ENCODE measurements at regions not wholly inside any gene's neighbourhood (a gene's known extent, or its start where the extent isn't known, plus 50 kb on each side); places are given as distances from the start of the nearest gene placed in this dataset.

GRCh38 chr11:33500861-33501479, 199.7 kb downstream of the C11orf91 start:
- H3K4me1 ChIP-seq: no peaks in the 10 kb centered on the region
- intact Hi-C loops (cut with DNase I): no loop called here
- no peaks in the 10 kb centered on the region for H3K27me3 ChIP-seq
- TF ChIP-seq POLR2AphosphoS5 (IDR thresholded peaks at IDR 0.05; ENCODE audit: insufficient read depth in 1 of 2, low read depth in 1 of 2) (no peak), POLR2A (IDR thresholded peaks at IDR 0.05) (no peak), CTCF (IDR thresholded peaks at IDR 0.05) (no peak)
- no peak overlapping the region for H3K4me3 ChIP-seq
- no peak overlapping the region for H3K27ac ChIP-seq
- H3K36me3 ChIP-seq: no peaks in the 10 kb centered on the region
- DNase-seq (ENCODE audit: extremely low spot score in 2 of 2): no peak
- no peaks in the 10 kb centered on the region for H3K9me3 ChIP-seq

GRCh38 chr11:33500332-33500731, 200.3 kb downstream of the C11orf91 start:
- H3K36me3 ChIP-seq: no peaks in the 10 kb centered on the region
- intact Hi-C loops (cut with DNase I): no loop called here
- no peak for DNase-seq (ENCODE audit: extremely low spot score in 2 of 2)
- no peaks in the 10 kb centered on the region for H3K9me3 ChIP-seq
- no peak overlapping the region for H3K4me3 ChIP-seq
- TF ChIP-seq POLR2A (IDR thresholded peaks at IDR 0.05): no peak
- TF ChIP-seq CTCF (IDR thresholded peaks at IDR 0.05): no peak
- TF ChIP-seq POLR2AphosphoS5 (IDR thresholded peaks at IDR 0.05; ENCODE audit: insufficient read depth in 1 of 2, low read depth in 1 of 2): no peak
- no peak overlapping the region for H3K27ac ChIP-seq
- H3K27me3 ChIP-seq: no peaks in the 10 kb centered on the region
- H3K4me1 ChIP-seq: no peaks in the 10 kb centered on the region

- DNase-seq (ENCODE audit: extremely low spot score in 2 of 2): no peak
- H3K9me3 ChIP-seq: no peaks in the 10 kb centered on the region
- H3K36me3 ChIP-seq: no peaks in the 10 kb centered on the region
- no peak for TF ChIP-seq CTCF (IDR thresholded peaks at IDR 0.05)
- no peak for TF ChIP-seq POLR2A (IDR thresholded peaks at IDR 0.05)
- no peak for TF ChIP-seq POLR2AphosphoS5 (IDR thresholded peaks at IDR 0.05; ENCODE audit: insufficient read depth in 1 of 2, low read depth in 1 of 2)
- H3K4me3 ChIP-seq: no peak overlapping the region
- H3K4me1 ChIP-seq: no peaks in the 10 kb centered on the region
- intact Hi-C loops (cut with DNase I): no loop called here
- no peaks in the 10 kb centered on the region for H3K27me3 ChIP-seq
- H3K27ac ChIP-seq: no peak overlapping the region
Observed at GRCh38 chr11:33492596-33492995, 208.0 kb downstream of the C11orf91 start.

- H3K27ac ChIP-seq: no peak overlapping the region
- TF ChIP-seq POLR2AphosphoS5 (IDR thresholded peaks at IDR 0.05; ENCODE audit: insufficient read depth in 1 of 2, low read depth in 1 of 2): no peak
- intact Hi-C loops (cut with DNase I): no loop called here
- H3K36me3 ChIP-seq: no peaks in the 10 kb centered on the region
- peak in 1 of 2 donors; percentile 13 for DNase-seq (ENCODE audit: extremely low spot score in 2 of 2)
- H3K27me3 ChIP-seq: no peaks in the 10 kb centered on the region
- H3K4me1 ChIP-seq: no peaks in the 10 kb centered on the region
- no peaks in the 10 kb centered on the region for H3K9me3 ChIP-seq
- no peak overlapping the region for H3K4me3 ChIP-seq
Observed at GRCh38 chr11:33490842-33491370, 209.7 kb downstream of the C11orf91 start.

GRCh38 chr11:33488971-33489370, 211.7 kb downstream of the C11orf91 start:
- H3K36me3 ChIP-seq: no peaks in the 10 kb centered on the region
- H3K27me3 ChIP-seq: no peaks in the 10 kb centered on the region
- H3K4me1 ChIP-seq: no peaks in the 10 kb centered on the region
- no peak overlapping the region for H3K4me3 ChIP-seq
- no peak overlapping the region for H3K27ac ChIP-seq
- TF ChIP-seq POLR2A (IDR thresholded peaks at IDR 0.05): no peak
- TF ChIP-seq CTCF (IDR thresholded peaks at IDR 0.05): no peak
- TF ChIP-seq POLR2AphosphoS5 (IDR thresholded peaks at IDR 0.05; ENCODE audit: insufficient read depth in 1 of 2, low read depth in 1 of 2): no peak
- intact Hi-C loops (cut with DNase I): no loop called here
- DNase-seq (ENCODE audit: extremely low spot score in 2 of 2): no peak
- no peaks in the 10 kb centered on the region for H3K9me3 ChIP-seq

Measured in vagina (tissue), 2 donors.